Activated CD4-positive, alpha-beta T cell treated with anti-CD3 and anti-CD28 coated beads, Interleukin-2, amount 50 U/mL, for 1 hour (primary cell): ENCODE measurements at regions not wholly inside any gene's neighbourhood (a gene's known extent, or its start where the extent isn't known, plus 50 kb on each side); places are given as distances from the start of the nearest gene placed in this dataset.
"Not testable (repeated sequence)": the region's sequence is repeated elsewhere in the genome, so short reads cannot be mapped to it uniquely, and the experiment has no call there.

Experiments
- DNase-seq: peaks from one replicate; pipeline ENCODE4 v3.0.0-alpha.2; 2020

DNA sequence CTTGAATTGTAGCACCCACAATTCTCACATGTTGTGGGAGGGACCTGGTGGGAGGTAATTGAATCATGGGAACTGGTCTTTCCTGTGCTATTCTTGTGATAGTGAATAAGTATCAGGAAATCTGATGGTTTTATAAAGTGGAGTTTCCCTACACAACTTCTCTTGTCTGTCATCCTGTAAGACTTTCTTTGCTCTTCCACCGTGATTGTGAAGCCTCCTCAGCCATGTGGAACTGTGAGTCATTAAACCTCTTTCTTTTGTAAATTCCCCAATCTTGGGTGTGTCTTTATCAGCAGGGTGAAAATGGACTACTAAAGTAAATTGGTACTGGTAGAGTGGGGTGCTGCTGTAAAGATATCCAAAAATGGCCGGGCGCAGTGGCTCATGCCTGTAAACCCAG, 215.6 kb downstream of the LIG4 start:
- no peak for DNase-seq

DNA sequence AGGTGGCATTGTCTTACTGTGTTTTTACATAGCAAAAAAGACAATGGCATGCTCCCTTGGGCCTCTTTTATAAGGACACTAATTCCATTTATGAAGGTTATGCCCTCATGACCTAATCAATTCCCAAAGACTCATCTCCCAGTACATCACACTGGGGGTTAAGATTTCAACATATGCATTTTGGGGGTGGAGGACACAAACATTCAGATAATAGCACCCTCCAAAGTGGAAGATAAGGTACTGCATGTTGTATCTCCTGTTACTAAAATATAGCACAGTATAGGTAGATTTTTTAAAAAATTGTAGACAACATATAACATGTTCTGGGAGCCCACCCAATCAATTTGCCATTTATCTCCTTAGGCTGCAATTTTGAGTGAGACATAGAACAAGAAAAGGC, 221.2 kb downstream of the LIG4 start:
- DNase-seq: no peak

DNA sequence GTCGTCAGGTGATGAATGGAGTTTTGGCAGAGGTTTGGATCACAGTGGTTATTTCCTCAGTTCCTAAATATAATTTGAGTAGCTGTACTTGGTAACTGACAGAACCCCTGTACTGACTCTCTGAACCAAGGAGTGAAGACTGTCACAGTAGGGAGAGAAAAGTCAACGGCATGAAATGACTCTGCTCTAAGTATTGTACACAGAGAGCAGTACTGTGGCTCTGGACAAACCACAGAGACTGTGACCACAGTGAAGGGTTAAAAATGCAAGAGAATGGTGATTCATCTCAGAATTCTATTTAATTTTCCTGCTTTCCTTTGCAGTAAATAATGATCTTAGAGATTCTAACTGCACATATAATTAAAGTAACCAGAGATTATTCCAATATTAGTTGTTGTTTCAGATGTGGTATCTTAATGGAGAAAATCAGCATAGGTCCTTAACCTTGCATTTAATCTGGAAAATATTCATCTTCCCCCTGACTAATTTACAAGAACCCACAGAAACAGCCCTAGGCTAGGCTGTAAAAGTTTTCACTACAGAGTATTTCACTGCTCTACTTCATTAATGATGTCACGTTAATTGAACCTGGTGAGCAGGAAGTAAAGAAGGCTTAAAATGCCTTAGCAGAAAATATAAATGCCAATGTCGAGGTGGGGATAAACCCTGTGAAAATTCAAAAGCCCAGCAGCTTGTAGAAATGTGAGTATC, 221.9 kb downstream of the LIG4 start:
- DNase-seq: no peak

DNA sequence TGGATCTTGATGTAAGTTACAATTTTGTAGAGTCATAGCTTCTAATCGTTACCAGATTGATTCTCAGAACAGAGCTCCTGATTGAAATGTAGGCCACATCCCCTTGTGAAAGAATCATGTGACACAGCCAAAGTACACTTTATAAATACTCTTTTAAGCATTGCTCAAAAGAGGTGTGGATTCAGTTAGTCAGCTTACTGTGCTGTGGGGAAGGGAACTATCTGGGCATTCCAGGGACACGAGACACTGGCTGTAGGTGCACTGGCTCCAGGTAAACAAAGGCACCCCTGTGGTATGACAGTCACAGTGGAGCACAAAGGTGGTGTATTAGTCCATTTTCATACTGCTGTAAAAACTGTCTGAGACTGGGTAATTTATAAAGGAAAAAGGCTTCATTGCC, 222.8 kb downstream of the LIG4 start:
- DNase-seq: no peak

DNA sequence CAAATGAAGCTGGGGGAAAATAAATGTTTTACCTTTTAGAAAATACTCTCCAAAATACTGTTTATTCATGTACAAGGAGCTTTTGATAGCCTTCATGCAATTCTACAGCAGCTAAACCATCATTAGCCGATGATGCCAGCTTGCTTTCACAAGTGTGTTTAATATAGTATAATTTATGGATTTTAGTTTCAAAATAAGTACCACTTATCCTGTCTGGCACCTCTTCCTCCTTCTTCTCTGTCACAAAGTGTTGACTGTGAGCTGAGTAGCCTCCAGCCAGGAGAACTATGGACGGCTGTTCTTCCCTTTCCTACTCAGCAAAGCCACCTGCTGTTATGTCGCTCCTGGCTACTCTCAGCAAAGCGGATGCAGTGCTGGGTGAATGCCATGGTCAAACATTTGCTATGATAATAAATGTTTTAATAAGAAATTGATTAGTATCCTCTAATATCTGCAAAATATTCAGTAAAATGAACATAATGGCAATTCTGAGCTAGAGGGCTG, 238.2 kb downstream of the LIG4 start:
- no peak for DNase-seq

DNA sequence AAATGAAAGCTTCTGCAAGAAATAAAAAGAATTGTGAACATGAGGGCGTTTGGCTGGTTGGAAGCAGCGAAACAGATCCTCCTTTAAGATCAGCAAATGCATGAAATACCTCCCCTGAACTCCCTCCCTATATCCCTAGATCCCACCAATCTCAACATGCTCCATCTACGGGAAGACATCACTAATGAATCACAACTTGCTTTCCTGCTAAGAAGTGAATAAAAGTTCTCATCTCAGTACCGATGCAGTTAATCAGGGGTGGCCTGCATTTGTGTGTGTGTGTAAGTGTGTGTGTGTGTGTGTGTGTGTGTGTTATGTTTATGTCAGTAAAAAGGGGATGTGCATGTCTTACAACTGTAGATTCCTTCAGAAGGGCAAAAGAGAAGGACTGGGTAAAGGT, 238.7 kb downstream of the LIG4 start:
- no peak for DNase-seq

DNA sequence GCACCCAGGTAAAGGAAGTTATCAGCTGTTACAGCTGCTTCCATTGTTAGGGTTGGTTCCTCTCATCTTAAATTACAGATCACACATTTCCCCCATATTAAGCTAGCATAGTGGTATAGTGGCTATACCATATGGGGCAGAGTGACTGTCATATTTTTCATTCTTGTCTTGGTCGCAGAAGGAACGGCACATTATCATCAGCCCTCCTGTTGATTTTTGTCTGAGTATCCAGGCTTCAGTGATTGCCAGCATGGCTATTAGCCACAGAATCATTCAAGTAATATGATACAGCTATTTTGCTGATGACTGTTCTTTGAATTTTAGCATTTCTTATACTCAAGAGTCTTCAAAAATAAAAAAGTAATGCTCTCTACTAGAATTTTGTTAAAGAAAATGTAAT, 240.9 kb downstream of the LIG4 start:
- DNase-seq: no peak

DNA sequence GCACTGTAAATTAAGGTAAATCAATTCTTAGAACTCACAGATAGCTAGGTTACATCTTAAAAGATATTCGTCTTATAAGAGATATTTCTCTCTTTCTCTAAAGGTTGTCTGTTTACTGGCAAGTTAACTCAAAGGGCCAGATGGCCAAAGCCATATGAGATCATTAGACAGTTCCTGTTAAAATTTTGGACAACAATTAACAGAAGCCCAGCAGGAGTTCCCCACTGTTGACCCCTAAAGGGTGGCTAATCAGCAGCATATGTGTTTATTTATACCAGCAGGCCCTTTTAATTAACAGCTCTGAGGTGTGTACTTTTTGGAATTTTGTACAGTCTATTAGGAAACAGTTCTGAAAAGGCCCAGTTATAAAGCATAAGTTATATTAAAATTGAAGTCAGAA, 245.8 kb downstream of the LIG4 start:
- no peak for DNase-seq

DNA sequence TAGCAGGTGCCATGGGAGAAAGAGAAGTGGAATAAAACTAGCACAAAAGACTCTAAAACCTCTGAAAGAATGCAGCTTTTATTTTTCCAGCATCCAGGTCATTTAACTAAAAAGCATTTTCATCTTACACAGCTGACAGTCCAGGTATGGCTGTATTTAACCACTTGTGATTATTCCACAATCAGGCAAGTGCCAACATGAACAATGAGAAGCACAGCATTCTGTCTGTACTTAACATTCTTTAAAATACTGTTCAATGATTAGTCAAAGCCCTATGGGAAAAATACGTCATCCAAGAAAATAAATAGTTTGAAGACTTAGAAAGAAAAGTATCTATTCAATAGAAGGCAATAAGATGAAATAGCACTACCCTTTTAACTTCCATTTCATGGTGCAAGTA, 246.9 kb downstream of the LIG4 start:
- DNase-seq: no peak

DNA sequence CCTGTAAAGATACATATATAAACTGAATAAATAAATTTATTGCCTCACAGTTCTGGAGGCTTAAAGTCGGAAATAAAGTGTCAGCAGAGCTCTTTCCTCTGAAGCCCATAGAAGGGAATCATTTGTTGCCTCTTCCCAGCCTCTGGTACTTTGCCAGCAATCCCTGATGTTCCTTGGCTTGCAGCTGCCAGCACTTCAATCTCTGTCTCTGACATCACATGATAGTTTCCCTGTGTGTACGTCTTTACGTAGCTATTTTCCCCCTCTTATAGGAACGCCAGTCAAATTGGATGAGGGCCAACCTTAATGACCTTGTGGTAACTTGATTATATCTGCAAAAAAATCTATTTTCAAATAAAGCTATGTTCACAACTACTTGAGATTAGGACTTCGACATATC, 250.9 kb downstream of the LIG4 start:
- DNase-seq: no peak

DNA sequence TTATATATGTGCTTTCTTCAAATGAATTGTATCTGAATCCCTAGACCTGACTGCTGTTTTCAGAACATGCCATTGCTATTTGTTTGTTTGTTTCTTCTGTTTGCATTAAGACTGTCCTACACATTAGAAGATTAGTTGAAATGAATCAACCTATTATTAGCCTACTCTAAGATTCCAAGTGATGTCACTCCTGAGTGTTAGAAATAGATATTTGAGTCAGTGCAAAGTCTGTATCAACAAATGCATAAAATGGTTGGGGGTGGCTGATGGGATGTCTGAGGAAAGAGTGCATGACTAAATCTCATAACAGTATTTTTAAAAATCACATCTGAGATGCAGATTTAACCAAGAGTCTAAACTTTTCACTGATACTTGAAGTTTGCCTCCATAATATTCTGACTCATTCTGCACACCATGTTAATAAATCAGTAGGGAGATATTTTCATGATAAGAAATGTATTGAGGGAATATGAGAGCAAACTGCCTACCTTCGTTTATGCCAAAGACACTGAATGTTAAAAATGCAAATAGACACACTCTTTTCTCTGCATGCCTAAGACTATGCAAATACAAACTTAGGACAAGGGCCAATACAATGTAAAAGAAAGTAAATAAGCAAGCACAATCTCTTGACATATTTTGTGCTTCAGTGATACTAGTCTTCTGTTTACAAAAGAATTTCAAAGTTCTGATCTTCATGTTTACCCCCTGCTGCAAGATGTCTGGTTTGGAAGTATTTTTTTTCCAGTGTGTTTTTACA, 253.3 kb downstream of the LIG4 start:
- DNase-seq: no peak

DNA sequence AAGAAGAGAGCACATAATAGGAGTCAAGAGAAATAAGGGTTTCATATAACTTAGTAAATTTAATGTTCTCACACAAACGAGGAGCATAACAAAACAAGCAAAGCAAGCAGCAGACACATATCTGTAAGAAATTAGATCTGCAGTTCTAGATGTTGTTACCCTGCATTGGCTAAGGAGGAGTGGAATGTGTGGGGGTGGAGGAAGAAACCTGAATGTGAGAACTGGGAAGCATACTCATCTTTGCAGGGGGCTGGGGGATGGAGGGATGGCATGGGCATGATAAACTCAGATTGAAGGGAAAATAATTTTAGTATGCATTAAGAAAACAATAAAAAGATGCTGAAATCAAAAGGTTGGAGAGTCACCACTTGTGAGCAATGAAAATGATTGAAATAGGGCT, 255.0 kb downstream of the LIG4 start:
- no peak for DNase-seq

DNA sequence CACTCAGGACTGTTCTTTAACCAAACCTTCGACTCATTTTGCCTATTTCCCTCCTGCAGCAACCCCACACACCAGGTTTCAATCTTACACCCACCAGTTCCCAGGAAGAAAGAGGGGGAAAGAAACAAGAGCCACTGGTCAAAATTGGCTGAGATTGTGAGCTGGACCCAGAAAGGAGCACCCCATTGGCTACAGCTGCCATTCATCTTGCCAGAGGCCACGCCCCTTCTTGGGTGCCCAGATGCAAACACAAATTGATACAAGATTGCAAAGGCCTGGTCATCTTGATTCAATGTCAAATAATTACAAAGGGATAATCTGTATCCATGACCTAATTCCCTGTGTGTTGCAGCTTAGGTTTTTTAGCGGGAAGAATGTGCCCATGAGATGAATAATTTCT, 258.4 kb downstream of the LIG4 start:
- no peak for DNase-seq

DNA sequence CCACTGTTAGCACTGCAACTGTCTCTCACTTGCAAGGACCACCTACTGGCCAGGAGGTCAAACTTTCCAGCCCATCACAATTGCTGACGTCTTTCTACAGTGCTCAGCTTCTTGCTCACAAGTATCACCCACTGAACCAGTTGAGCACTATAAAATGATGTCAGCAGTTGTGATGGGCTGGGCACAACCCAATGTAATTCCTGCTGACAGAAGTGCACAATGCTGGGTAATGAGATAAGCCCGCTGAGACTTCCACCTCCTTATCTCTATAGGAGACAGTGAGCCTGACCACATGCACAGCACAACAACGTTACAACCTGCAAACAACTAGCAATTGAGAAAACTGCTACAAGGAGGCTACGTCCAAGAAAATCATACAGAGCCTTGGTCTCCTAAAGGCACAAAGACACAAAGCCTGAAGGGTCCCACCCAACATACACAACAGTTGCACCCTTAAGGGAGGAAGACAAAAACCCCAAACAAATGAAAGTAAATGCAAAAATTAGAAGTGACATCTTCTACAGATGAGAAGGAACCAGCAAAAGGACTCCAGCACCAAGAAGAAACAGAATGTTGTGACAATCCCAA, 273.2 kb downstream of the LIG4 start:
- DNase-seq: no peak

DNA sequence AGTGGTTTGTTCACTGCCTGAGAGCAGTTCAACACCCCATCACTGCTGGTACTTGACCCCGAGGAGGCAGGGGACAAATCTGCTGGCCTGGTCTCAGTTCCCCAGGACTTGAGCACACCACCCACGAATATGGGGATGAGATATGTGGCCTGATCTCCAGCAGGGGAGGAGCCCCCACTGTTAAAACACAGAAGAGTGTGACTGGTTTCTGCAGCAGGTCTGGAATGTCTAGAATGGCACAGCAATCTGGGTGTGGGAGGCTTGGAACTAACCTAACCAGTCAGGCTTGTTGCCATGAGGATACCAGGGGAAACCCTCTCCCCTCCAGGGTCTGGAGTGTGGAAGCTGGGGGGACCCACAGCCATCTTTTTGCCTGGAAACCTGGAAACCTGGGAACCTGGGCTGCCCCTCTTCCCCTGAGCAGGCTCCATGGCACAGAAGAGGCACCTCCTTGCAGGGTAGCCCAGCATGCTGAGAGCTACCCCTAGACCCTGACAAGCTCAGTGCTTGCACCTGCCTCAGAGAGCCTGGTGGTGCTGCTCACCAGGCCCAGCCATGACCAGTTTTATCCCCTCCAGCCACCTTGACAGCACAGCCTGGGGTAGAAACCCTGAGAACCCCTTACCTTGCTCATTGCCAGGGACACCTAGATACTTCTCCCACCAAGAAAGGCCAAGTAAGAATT, 273.8 kb downstream of the LIG4 start:
- no peak for DNase-seq

DNA sequence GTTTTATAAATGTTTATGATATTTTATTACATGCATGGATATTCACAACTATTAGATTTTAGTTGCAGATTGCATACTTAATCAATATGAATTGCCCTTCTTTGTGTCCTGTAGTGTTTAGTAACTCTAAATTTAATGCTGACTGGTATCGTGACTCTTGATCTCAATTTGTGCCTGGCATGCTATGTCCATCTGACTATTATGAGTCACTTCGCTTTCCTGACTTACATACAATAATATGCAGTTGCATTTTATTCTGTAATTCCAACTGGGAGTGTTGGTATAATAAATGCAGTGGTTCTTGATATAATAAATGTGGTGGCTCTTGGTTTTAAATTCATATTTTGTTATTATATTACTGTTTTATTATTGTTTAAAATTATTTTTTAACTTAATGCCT, 277.5 kb downstream of the LIG4 start:
- DNase-seq: no peak

DNA sequence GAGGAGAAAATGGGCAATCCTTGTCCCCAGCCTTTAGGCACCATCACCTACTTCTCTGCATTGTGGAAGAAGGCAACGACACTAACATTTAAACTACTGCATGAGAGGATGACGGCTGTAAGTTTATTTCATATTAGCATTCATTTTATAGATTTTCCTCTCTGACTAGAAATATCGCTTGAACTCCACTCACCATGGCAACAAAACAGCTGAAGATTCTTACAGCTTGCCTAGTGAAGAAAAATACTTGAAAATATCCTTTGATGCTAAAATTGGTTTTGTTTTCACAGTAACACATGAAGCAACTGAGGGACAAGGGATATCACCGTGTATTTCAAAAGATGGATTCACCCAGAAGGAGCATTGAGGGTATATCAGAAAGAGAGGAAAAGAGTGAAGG, 284.3 kb downstream of the LIG4 start:
- no peak for DNase-seq

DNA sequence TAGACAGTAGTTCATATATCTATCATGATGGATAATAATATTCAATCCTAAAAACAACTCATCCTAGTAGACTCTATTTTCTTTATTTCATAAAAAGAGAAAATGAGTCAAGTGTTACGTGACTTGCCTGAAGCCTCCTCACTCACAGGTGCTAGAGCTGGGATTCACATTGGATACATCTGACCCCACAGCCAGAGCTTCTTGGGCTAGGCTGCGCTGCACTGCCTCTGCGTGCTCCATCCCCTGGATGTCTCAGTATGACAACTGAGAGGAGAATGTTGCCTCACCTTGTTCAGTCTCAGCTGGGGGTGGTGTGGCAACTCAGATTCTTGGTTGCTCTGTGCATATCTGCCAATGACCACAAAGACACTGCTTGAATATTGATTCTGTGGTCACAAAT, 286.6 kb downstream of the LIG4 start:
- no peak for DNase-seq

DNA sequence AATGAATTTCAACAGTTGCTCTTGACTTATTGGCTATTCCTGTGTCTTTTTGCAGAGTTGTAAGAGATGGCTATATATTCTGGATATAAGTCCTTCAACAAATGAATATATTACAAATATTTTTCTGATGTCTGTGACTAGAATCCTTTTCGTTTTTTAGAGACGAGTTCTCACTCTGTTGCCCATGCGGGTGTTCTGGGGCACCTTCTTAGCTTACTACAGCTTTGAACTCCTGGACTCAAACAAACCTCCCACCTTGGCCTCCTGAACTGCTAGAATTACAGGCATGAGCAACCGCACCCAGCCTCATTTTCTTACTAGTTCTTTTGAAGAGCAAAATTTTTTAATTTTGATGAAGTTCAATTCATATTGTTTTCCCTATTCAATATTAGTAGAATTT, 287.8 kb downstream of the LIG4 start:
- no peak for DNase-seq

DNA sequence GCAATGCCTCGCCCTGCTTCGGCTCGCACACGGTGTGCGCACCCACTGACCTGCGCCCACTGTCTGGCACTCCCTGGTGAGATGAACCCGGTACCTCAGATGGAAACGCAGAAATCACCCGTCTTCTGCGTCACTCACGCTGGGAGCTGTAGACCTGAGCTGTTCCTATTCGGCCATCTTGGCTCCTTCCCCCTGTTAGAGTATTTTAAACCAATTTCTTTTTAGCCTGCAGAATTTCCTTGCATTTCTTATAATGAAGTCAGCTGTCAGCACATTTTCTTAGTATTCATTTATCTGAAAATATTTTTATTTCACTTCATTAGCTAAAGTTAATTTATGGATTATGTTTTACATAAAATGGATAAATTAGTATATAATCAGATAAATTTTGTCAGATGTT, 288.8 kb downstream of the LIG4 start:
- DNase-seq: not testable (repeated sequence)

DNA sequence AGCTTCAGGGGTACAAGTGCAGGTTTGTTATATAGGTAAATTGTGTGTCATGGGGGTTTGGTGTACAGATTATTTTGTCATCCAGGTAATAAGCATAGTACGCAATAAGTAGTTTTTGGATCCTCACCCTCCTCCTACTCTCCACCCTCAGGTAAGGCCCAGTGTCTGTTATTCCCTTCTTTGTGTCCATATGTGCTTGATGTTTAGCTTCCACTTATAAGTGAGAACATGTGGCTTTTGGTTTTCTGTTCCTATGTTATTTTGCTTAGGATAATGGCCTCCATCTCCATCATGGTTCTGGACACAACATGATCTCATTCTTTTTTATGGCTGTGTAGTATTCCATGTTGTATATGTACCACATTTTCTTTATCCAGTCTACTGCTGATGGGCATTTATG, 298.4 kb downstream of the LIG4 start:
- not testable (repeated sequence) for DNase-seq

DNA sequence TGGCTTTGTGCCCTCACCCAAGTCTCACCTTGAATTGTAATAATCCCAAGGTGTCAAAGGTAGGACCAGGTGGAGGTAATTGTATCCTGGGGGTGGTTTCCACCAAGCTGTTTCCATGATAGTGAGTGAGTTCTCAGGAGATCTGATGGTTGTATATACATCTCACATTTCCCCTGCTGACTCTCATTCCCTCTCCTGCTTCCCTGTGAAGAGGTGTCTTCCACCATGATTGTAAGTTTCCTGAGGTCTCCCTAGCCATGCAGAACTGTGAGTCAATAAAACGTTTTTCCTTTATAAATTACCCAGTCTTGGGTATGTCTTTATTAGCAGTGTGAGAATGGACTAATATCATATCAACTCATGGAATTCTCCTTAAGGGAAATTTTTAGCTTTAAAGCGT, 302.6 kb downstream of the LIG4 start:
- no peak for DNase-seq

DNA sequence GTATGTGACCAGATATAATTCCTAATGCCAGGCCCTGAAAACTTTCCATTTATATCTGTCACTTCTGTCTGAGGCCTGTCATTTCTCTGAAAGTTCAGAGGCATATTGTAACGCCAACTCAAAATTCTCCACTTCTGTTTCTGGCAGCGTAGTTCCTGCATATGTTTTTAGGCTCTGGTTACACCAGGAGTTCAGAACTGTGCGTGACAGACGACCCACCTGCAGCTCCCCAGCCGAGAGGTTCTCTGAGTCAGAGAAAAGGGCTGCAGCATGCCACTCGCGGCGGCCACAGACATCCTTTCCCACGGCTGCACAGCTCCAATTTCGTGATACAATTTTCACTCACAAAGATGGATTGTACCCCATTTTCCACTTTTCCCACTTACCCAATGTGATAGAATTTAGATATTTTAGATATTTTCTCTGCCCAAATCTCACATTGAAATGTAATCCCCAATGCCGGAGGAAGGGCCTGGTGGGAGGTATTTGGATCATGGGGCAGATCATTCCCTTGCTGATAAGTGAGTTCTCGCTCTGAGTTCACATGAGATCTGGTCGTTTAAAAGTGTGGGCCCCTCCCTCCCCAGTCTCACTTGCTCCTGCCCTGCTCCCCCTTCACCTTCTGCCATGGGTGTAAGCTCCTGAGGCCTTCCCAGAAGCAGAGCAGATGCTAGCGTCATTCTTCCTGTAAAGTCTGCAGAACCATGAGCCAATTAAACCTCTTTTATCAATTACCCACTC, 308.1 kb downstream of the LIG4 start:
- no peak for DNase-seq
